Hepatocyte (in vitro differentiated cells): ENCODE measurements at regions not wholly inside any gene's neighbourhood (a gene's known extent, or its start where the extent isn't known, plus 50 kb on each side); places are given as distances from the start of the nearest gene placed in this dataset.

Experiments
- DNase-seq: peaks from one replicate; pipeline ENCODE4 v3.0.0-alpha.2; 2016; ENCODE audit warnings: low spot score
- H2AFZ ChIP-seq: fragments of 200-600 bp; sonication (generic); 2 replicates; pipeline ENCODE4 v1.6.0; 2016; ENCODE audit warnings: antibody characterized with exemption, mild to moderate bottlenecking
- H3K27ac ChIP-seq: fragments of 200-600 bp; sonication (generic); 2 replicates; pipeline ENCODE4 v1.5.1; 2016; ENCODE audit warnings: mild to moderate bottlenecking
- H3K27me3 ChIP-seq: fragments of 200-600 bp; sonication (generic); 2 replicates; pipeline ENCODE4 v1.6.1; 2016
- H3K36me3 ChIP-seq: fragments of 200-600 bp; sonication (generic); replicated peaks from 2 replicates; pipeline ENCODE4 v1.5.1; 2016; ENCODE audit warnings: low read depth; ENCODE audit not compliant: insufficient read depth
- H3K4me1 ChIP-seq: fragments of 200-600 bp; sonication (generic); 2 replicates; pipeline ENCODE4 v1.5.1; 2016; ENCODE audit warnings: mild to moderate bottlenecking, moderate library complexity; ENCODE audit not compliant: insufficient read depth
- H3K4me2 ChIP-seq: fragments of 200-600 bp; sonication (generic); 2 replicates; pipeline ENCODE4 v1.6.0; 2016
- H3K4me3 ChIP-seq: fragments of 200-600 bp; sonication (generic); 2 replicates; pipeline ENCODE4 v1.5.1; 2016; ENCODE audit warnings: mild to moderate bottlenecking
- H3K79me2 ChIP-seq: fragments of 200-600 bp; sonication (generic); 2 replicates; pipeline ENCODE4 v1.6.0; 2017; ENCODE audit warnings: mild to moderate bottlenecking
- H3K9me2 ChIP-seq: fragments of 200-600 bp; sonication (generic); replicated peaks from 2 replicates; pipeline ENCODE4 v1.6.0; 2017; ENCODE audit warnings: mild to moderate bottlenecking; ENCODE audit not compliant: insufficient read depth
- H3K9me3 ChIP-seq: fragments of 200-600 bp; sonication (generic); 2 replicates; pipeline ENCODE4 v1.5.1; 2016; ENCODE audit warnings: low read depth, mild to moderate bottlenecking
- H4K20me1 ChIP-seq: fragments of 200-600 bp; sonication (generic); 2 replicates; pipeline ENCODE4 v1.6.0; 2016; ENCODE audit warnings: mild to moderate bottlenecking; ENCODE audit not compliant: insufficient read depth, poor library complexity, severe bottlenecking
- EZH2 ChIP-seq: fragments of 200-600 bp; sonication (generic); IDR thresholded peaks from 2 replicates; pipeline ENCODE4 v1.6.1; 2016; ENCODE audit warnings: antibody characterized with exemption, mild to moderate bottlenecking, borderline replicate concordance
- EZH2phosphoT487 ChIP-seq: fragments of 200-600 bp; sonication (generic); IDR thresholded peaks from one replicate; pipeline ENCODE4 v1.6.1; 2018; ENCODE audit warnings: antibody characterized with exemption, mild to moderate bottlenecking, low read depth, moderate library complexity; ENCODE audit not compliant: unreplicated experiment, severe bottlenecking
- WGBS: methylation state at CpG from one replicate; pipeline ENCODE4 v1.1.6; 2016; ENCODE audit warnings: low lambda C conversion rate; ENCODE audit errors: missing lambda C conversion rate; 5-methylcytosine and 5-hydroxymethylcytosine counted together
- TF ChIP-seq, protein P1 (sequence below): fragments of 200-600 bp; sonication (generic); IDR thresholded peaks from 2 replicates; pipeline ENCODE4 v1.5.1; 2016; ENCODE audit warnings: antibody characterized with exemption, mild to moderate bottlenecking; ENCODE audit not compliant: poor library complexity

DNA sequence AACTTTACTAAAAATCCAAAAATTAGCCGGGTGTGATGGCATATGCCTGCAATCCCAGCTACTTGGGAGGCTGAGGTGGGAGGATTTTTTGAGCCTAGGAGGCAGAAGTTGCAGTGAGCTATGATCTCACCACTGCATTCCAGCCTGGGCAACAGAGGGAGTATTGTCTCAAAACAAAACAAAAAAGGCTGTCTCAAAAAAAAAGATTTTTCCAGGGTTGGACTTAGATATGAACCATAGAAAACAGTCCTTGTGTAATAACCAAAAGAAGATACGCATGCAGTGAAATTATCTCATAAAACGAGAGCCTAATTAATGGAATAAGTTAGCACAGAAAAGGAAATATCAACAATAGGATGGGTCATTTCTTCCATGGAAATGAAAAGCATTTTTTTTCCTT lies 320.4 kb upstream of the RASGRP1 start:
- WGBS = 83% methylated on average over 3 of the region's 3 CpGs
- H2AFZ ChIP-seq = no peak overlapping the region
- no peaks in the 10 kb centered on the region for H3K9me3 ChIP-seq
- H3K9me2 ChIP-seq = no peaks in the 10 kb centered on the region
- H4K20me1 ChIP-seq = no peaks in the 10 kb centered on the region
- no peaks in the 10 kb centered on the region for H3K79me2 ChIP-seq
- H3K4me3 ChIP-seq = no peak overlapping the region
- TF ChIP-seq EZH2phosphoT487 = no peak
- TF ChIP-seq EZH2 = no peak
- TF ChIP-seq, protein P1, sequence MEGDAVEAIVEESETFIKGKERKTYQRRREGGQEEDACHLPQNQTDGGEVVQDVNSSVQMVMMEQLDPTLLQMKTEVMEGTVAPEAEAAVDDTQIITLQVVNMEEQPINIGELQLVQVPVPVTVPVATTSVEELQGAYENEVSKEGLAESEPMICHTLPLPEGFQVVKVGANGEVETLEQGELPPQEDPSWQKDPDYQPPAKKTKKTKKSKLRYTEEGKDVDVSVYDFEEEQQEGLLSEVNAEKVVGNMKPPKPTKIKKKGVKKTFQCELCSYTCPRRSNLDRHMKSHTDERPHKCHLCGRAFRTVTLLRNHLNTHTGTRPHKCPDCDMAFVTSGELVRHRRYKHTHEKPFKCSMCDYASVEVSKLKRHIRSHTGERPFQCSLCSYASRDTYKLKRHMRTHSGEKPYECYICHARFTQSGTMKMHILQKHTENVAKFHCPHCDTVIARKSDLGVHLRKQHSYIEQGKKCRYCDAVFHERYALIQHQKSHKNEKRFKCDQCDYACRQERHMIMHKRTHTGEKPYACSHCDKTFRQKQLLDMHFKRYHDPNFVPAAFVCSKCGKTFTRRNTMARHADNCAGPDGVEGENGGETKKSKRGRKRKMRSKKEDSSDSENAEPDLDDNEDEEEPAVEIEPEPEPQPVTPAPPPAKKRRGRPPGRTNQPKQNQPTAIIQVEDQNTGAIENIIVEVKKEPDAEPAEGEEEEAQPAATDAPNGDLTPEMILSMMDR = no peak
- H3K27me3 ChIP-seq = no peaks in the 10 kb centered on the region
- peaks cover 28% of the 10 kb centered on the region for H3K4me1 ChIP-seq
- no peaks in the 10 kb centered on the region for H3K36me3 ChIP-seq
- peak overlapping the region; percentile 79 for H3K27ac ChIP-seq
- no peak for DNase-seq
- H3K4me2 ChIP-seq = peak overlapping the region; percentile 53

DNA sequence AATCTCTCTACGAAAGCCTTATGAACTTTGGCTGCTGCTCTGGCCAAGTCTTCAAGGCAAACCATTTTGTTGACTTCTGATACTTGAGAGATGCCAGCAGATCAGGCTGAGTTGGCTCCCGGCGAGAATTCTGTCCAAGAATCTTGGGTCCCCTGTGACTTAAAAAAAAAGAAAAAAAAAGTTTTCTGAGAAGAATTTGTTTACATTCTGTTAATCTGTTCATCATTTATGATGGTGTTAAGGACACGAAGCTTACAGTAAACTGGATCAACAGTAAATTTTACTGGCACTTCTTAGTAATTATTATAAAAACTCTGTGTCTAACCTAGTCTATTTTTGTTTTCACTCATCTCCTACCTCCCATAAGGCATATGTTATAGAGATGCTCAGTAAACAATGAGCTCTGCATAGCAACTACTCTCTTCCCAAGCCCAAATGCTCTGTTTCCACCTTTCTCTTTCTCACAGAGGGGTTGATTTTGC lies 320.9 kb upstream of the RASGRP1 start:
- peak overlapping the region; percentile 53 for H3K4me2 ChIP-seq
- no peaks in the 10 kb centered on the region for H3K9me3 ChIP-seq
- H3K79me2 ChIP-seq = no peaks in the 10 kb centered on the region
- TF ChIP-seq, protein P1 = no peak
- TF ChIP-seq EZH2 = no peak
- TF ChIP-seq EZH2phosphoT487 = no peak
- no peaks in the 10 kb centered on the region for H3K27me3 ChIP-seq
- H3K4me3 ChIP-seq = no peak overlapping the region
- no peaks in the 10 kb centered on the region for H3K9me2 ChIP-seq
- H2AFZ ChIP-seq = no peak overlapping the region
- WGBS = 31% methylated on average over 4 of the region's 4 CpGs
- no peaks in the 10 kb centered on the region for H3K36me3 ChIP-seq
- no peaks in the 10 kb centered on the region for H4K20me1 ChIP-seq
- H3K27ac ChIP-seq = peak overlapping the region; percentile 79
- no peak for DNase-seq
- peaks cover 28% of the 10 kb centered on the region for H3K4me1 ChIP-seq

DNA sequence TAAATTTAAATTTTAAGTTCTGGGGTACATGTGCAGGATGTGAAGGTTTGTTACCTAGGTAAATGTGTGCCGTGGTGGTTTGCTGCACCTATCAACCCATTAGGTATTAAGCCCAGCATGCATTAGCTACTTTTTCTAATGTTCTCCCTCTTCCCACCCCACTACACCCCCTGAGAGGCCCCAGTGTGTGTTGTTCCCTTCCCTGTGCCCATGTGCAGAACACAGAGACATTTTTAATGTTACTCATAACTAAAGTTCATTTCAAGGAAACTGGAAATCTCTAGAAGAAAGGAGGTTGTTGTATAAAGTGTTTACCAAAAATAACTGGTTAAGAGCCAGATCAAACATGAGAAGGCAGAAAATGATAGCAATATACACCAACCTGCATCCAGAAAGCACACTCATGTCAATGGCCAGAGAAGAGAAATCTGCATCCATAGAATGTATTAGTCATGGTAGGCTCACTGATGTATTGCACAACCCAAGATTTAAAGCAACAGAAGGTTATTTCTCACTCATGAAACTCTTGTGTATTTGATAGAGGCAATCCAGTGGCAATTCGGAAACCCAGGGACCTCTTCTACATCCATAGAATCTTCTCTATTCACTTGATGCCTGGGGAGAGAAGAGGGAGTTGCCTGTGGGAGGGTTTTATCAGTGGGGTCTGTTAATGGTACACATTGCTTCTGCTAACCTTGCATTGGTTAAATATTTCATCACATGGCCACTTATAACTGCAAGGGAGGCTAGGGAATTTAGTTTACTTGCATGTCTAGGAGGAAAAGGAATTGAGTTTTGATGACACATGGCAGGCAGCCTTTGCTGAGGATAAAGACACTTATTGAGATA lies 321.9 kb upstream of the RASGRP1 start:
- H3K9me3 ChIP-seq = no peaks in the 10 kb centered on the region
- H3K27ac ChIP-seq = peak overlapping the region; percentile 79
- 77% methylated on average over 2 of the region's 2 CpGs for WGBS
- H3K79me2 ChIP-seq = no peaks in the 10 kb centered on the region
- H3K4me1 ChIP-seq = peaks cover 28% of the 10 kb centered on the region
- DNase-seq = peak; percentile 49
- no peak overlapping the region for H3K4me3 ChIP-seq
- H3K36me3 ChIP-seq = no peaks in the 10 kb centered on the region
- no peak overlapping the region for H2AFZ ChIP-seq
- H3K4me2 ChIP-seq = peak overlapping the region; percentile 53
- H3K9me2 ChIP-seq = no peaks in the 10 kb centered on the region
- H3K27me3 ChIP-seq = no peaks in the 10 kb centered on the region
- no peaks in the 10 kb centered on the region for H4K20me1 ChIP-seq
- TF ChIP-seq EZH2phosphoT487 = no peak
- TF ChIP-seq, protein P1 = no peak
- TF ChIP-seq EZH2 = no peak
